Fibroblast of lung (primary cell): ENCODE measurements at regions not wholly inside any gene's neighbourhood (a gene's known extent, or its start where the extent isn't known, plus 50 kb on each side); places are given as distances from the start of the nearest gene placed in this dataset.
A peak's percentile ranks its signal among the peaks of the same experiment; 100 is the strongest.

Experiments used
- DNase-seq, 2 donors: peaks; one replicate each; pipeline versions ENCODE4 v3.0.0 to v3.0.0-alpha.2; 2010; ENCODE audit warnings: low read depth in 2 of 2
- H2AFZ ChIP-seq: 2 replicates; pipeline ENCODE4 v1.5.1; 2012; ENCODE audit warnings: low read length, control low read depth, inconsistent platforms
- H3K27ac ChIP-seq: 2 replicates; pipeline ENCODE4 v1.5.1; 2011; ENCODE audit warnings: low read length, control low read depth; ENCODE audit not compliant: insufficient read depth
- H3K27me3 ChIP-seq: 2 replicates; pipeline ENCODE4 v1.5.1; 2011; ENCODE audit warnings: mild to moderate bottlenecking, low read length; ENCODE audit not compliant: control insufficient read depth, insufficient read depth
- H3K36me3 ChIP-seq: 2 replicates; pipeline ENCODE4 v1.5.1; 2011; ENCODE audit warnings: low read length; ENCODE audit not compliant: control insufficient read depth, insufficient read depth
- H3K4me1 ChIP-seq: 2 replicates; pipeline ENCODE4 v1.5.1; 2011; ENCODE audit warnings: low read length; ENCODE audit not compliant: control insufficient read depth, insufficient read depth; ENCODE audit errors: extremely low read depth
- H3K4me2 ChIP-seq: 2 replicates; pipeline ENCODE4 v1.5.1; 2011; ENCODE audit warnings: low read length, control low read depth; ENCODE audit not compliant: insufficient read depth; ENCODE audit errors: extremely low read depth
- H3K4me3 ChIP-seq, 4 experiments: fragments of 200-600 bp in 1 of 4; sonication (generic) in 1 of 4; replicated peaks in 1 of 4; 2 replicates each; pipeline ENCODE4 v1.5.1; 2011 to 2016; ENCODE audit warnings: low read length in 4 of 4, low read depth in 3 of 4, mild to moderate bottlenecking in 3 of 4, control low read depth in 2 of 4, inconsistent platforms in 1 of 4, mixed read lengths in 1 of 4; ENCODE audit not compliant: insufficient read depth in 1 of 4; ENCODE audit errors: control extremely low read depth in 1 of 4
- H3K79me2 ChIP-seq: 2 replicates; pipeline ENCODE4 v1.5.1; 2012; ENCODE audit warnings: mild to moderate bottlenecking, low read length, inconsistent platforms; ENCODE audit not compliant: control insufficient read depth, insufficient read depth
- H3K9ac ChIP-seq: 2 replicates; pipeline ENCODE4 v1.5.1; 2011; ENCODE audit warnings: mild to moderate bottlenecking, low read length, control low read depth; ENCODE audit not compliant: insufficient read depth
- H3K9me3 ChIP-seq: 2 replicates; pipeline ENCODE4 v1.5.1; 2012; ENCODE audit warnings: low read depth, low read length; ENCODE audit not compliant: control insufficient read depth, insufficient read depth
- H4K20me1 ChIP-seq: 2 replicates; pipeline ENCODE4 v1.5.1; 2011; ENCODE audit warnings: low read length; ENCODE audit not compliant: control insufficient read depth, insufficient read depth; ENCODE audit errors: extremely low read depth
- EZH2 ChIP-seq: IDR thresholded peaks from 2 replicates; pipeline ENCODE4 v1.5.1; 2012; ENCODE audit warnings: low read length, control low read depth, mild to moderate bottlenecking; ENCODE audit errors: missing control alignments
- TF ChIP-seq, protein P1 (sequence below), 2 donors: IDR thresholded peaks in 1 of 2; conservative IDR thresholded peaks in 1 of 2; 1 replicate in 1 of 2; 2 replicates in 1 of 2; pipeline ENCODE4 v1.5.1; 2011 to 2012; ENCODE audit warnings: low read length in 2 of 2, control low read depth in 1 of 2, inconsistent platforms in 1 of 2, low read depth in 1 of 2, mild to moderate bottlenecking in 1 of 2

DNA sequence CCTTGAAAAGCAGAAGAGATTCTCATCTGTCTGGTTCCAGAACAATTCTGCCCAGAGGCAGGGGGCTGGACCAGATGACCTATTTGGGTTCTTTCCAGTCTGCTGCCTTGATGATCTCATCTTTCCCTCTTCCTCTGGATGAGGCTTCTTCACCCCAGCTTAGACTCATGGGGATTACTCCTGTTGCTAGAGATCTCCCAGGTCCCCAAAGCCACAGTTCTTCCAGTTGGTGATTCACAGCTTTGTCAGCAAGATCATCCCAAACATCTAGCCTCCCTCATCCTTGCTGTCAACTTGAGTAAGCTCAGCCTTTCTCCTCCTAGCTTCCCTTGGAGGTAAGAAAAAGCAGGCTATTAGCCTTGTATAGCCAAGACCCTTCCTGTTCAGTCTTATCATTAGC lies 64.2 kb upstream of the PJA1 start:
- H2AFZ ChIP-seq, result no peak overlapping the region
- H3K27ac ChIP-seq, result no peak overlapping the region
- H3K9ac ChIP-seq, result no peak overlapping the region
- no peaks in the 10 kb centered on the region for H3K27me3 ChIP-seq
- H3K79me2 ChIP-seq, result no peaks in the 10 kb centered on the region
- no peak for TF ChIP-seq EZH2
- TF ChIP-seq, protein P1, sequence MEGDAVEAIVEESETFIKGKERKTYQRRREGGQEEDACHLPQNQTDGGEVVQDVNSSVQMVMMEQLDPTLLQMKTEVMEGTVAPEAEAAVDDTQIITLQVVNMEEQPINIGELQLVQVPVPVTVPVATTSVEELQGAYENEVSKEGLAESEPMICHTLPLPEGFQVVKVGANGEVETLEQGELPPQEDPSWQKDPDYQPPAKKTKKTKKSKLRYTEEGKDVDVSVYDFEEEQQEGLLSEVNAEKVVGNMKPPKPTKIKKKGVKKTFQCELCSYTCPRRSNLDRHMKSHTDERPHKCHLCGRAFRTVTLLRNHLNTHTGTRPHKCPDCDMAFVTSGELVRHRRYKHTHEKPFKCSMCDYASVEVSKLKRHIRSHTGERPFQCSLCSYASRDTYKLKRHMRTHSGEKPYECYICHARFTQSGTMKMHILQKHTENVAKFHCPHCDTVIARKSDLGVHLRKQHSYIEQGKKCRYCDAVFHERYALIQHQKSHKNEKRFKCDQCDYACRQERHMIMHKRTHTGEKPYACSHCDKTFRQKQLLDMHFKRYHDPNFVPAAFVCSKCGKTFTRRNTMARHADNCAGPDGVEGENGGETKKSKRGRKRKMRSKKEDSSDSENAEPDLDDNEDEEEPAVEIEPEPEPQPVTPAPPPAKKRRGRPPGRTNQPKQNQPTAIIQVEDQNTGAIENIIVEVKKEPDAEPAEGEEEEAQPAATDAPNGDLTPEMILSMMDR (conservative IDR thresholded peaks at IDR 0.05 in 1 of 2, IDR thresholded peaks at IDR 0.05 in 1 of 2; ENCODE audit: low read depth in 1 of 2, low read length in 2 of 2), result no peak
- H4K20me1 ChIP-seq, result no peaks in the 10 kb centered on the region
- no peaks in the 10 kb centered on the region for H3K36me3 ChIP-seq
- no peaks in the 10 kb centered on the region for H3K4me1 ChIP-seq
- DNase-seq, result peak in 1 of 2 donors; percentile 65
- no peak overlapping the region for H3K4me2 ChIP-seq
- no peaks in the 10 kb centered on the region for H3K9me3 ChIP-seq
- H3K4me3 ChIP-seq, result no peak overlapping the region

DNA sequence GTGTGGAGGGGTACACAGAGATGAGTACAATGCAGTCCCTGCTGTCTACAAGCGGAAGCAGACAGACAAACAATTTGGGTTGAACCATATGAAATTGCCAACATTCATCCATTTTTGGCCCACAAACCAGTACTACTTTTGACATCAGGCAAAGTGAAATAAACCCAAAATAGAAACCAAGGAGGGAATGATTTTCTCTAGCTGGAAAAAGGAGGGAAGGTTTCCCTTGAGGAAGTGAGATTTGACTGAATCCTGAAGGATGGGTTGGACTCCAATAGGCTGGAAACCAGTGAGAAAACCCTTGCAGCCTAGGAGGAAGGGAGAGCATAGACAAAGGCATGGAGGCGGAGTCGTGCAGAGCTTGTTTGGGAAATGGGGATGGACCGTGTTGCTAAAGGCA lies 63.5 kb upstream of the PJA1 start:
- Histone ChIP-seq H3K4me3 (no peak overlapping the region), H3K36me3 (no peaks in the 10 kb centered on the region), H3K79me2 (no peaks in the 10 kb centered on the region), H4K20me1 (no peaks in the 10 kb centered on the region), H3K27ac (no peak overlapping the region), H3K27me3 (no peaks in the 10 kb centered on the region), H3K4me2 (no peak overlapping the region), H3K9ac (no peak overlapping the region), H3K4me1 (no peaks in the 10 kb centered on the region), H2AFZ (no peak overlapping the region), H3K9me3 (no peaks in the 10 kb centered on the region)
- DNase-seq, result no peak
- TF ChIP-seq EZH2, result no peak
- TF ChIP-seq, protein P1 (conservative IDR thresholded peaks at IDR 0.05 in 1 of 2, IDR thresholded peaks at IDR 0.05 in 1 of 2; ENCODE audit: low read depth in 1 of 2, low read length in 2 of 2), result no peak

DNA sequence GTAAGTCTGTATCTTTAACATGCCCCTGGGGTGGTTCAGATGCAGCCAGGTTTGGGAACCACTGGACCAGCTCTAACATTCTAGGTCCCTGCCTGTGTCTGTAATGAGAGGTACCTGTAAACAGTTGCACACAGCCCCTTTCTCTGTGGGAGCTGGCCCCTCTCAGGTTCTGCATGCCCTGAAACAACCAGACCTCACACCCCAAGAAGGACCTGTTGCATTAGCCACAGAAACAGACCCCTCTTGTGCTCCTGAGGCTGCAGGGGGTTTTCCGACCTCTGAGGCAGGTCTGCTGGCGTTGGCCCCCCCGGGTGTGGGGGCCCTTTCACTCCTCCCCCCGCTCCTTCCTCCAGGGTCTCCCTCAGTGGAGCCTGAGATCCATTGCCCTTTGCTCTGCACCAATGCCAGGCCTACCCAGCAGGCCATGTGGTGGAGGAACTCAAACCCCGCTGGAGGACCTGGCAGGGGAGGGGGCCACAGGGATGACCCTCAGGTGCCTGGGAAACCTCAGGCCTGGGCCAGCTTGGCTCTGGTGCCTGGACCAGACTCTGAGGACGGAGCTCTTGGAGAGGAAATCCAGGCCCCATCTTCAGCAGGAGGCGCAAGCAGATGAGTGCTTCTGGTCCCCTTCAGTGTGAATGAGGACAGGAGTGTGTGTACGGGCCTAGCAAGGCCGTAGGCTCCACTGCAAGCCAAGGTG lies 61.4 kb upstream of the PJA1 start:
- TF ChIP-seq, protein P1 (conservative IDR thresholded peaks at IDR 0.05 in 1 of 2, IDR thresholded peaks at IDR 0.05 in 1 of 2; ENCODE audit: low read depth in 1 of 2, low read length in 2 of 2), result no peak
- TF ChIP-seq EZH2, result no peak
- no peak overlapping the region for H3K4me3 ChIP-seq

More for the DNA sequence above, 61.4 kb upstream of the PJA1 start:
- H3K79me2 ChIP-seq, result no peaks in the 10 kb centered on the region
- H3K27ac ChIP-seq, result no peak overlapping the region
- H3K27me3 ChIP-seq, result no peaks in the 10 kb centered on the region
- H4K20me1 ChIP-seq, result no peaks in the 10 kb centered on the region
- no peaks in the 10 kb centered on the region for H3K4me1 ChIP-seq
- H2AFZ ChIP-seq, result no peak overlapping the region
- no peak overlapping the region for H3K4me2 ChIP-seq
- H3K9ac ChIP-seq, result no peak overlapping the region
- no peaks in the 10 kb centered on the region for H3K36me3 ChIP-seq
- DNase-seq, result no peak
- no peaks in the 10 kb centered on the region for H3K9me3 ChIP-seq
